Lower lobe of right lung (tissue), 2 donors: ENCODE measurements at regions not wholly inside any gene's neighbourhood (a gene's known extent, or its start where the extent isn't known, plus 50 kb on each side); places are given as distances from the start of the nearest gene placed in this dataset.

Experiments
- ATAC-seq, 2 donors: fragments of 200-7000 bp; cut with Tn5 transposase; one replicate each; pipeline ENCODE4 v1.9.1; 2020 to 2022; ENCODE audit warnings: mild to moderate bottlenecking in 2 of 2, moderate library complexity in 2 of 2
- DNase-seq: peaks from one replicate; pipeline ENCODE4 v3.0.0-alpha.2; 2020
- H3K27ac ChIP-seq: fragments of 200-600 bp; one replicate; pipeline ENCODE4 v1.8.0; 2022
- H3K27me3 ChIP-seq: fragments of 200-600 bp; one replicate; pipeline ENCODE4 v1.8.0; 2022; ENCODE audit warnings: low read depth
- H3K36me3 ChIP-seq: fragments of 200-600 bp; one replicate; pipeline ENCODE4 v1.8.0; 2022; ENCODE audit warnings: mild to moderate bottlenecking
- H3K4me1 ChIP-seq: fragments of 200-600 bp; one replicate; pipeline ENCODE4 v1.8.0; 2022
- H3K4me3 ChIP-seq: fragments of 200-600 bp; one replicate; pipeline ENCODE4 v1.8.0; 2022; ENCODE audit warnings: mild to moderate bottlenecking
- H3K9me3 ChIP-seq: fragments of 200-600 bp; one replicate; pipeline ENCODE4 v1.8.0; 2022
- CTCF ChIP-seq: fragments of 200-600 bp; IDR thresholded peaks from one replicate; pipeline ENCODE4 v1.8.0; 2022; ENCODE audit warnings: antibody characterized with exemption, mild to moderate bottlenecking
- intact Hi-C: fragments of 100-400 bp; cut with DNase I; formaldehyde crosslinking; loops from one replicate; pipeline ENCODE4 v1.11.0; 2022
- donor health status: DM: no; HTN: yes; CAD: no; lungs with severe emphysema.

DNA sequence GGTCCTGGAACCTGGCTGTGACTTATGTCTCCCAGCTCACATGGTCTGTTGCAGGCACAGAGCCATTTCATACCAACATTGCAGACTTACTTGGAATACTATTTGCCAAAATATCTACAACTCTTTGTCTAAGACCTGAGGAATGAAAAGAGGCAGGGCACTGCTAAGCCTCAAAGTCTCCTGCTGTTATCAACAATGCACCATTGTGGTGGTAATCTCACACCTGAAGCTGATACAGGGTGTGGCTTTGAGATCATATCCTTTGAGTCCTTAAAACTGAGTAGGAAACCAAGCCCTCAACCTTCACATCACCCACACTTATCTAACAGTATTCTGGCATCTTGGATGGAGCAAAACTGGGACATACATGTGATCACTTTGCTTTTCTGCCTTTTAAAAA, 782.0 kb downstream of the EPHA3 start:
- intact Hi-C loops: no loop called here
- no peak for ATAC-seq

DNA sequence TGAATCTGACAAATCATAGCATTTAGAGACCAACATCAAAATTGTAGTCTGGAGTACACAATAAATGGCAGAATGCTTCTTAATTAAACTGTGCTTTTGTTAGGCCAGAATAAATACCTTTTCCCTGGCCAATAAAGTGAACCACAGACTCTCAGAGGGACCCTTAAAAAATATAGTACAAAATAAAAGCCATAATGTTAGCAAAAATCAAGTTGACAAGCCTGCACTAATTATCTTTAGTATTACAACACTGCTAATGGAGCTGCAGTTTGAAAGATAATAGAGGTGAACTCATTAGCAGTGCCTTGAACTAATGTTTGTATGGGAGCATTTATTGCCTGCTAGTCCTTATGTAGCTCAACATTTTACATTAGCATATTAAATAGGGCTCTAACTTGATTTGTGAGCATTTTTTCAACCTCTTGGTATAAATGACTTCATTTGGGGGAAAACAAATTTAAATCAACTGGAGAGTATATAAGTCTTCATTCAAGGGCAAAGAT, 801.3 kb downstream of the EPHA3 start:
- no peak for ATAC-seq
- Histone ChIP-seq H3K4me3 (no peak overlapping the region), H3K27ac (no peak overlapping the region)

More for the DNA sequence above, 782.0 kb downstream of the EPHA3 start:
- H3K27me3 ChIP-seq: no peaks in the 10 kb centered on the region
- H3K4me3 ChIP-seq: no peak overlapping the region
- H3K27ac ChIP-seq: no peak overlapping the region
- TF ChIP-seq CTCF: no peak
- H3K36me3 ChIP-seq: no peaks in the 10 kb centered on the region
- DNase-seq: no peak
- no peaks in the 10 kb centered on the region for H3K4me1 ChIP-seq
- H3K9me3 ChIP-seq: no peaks in the 10 kb centered on the region

DNA sequence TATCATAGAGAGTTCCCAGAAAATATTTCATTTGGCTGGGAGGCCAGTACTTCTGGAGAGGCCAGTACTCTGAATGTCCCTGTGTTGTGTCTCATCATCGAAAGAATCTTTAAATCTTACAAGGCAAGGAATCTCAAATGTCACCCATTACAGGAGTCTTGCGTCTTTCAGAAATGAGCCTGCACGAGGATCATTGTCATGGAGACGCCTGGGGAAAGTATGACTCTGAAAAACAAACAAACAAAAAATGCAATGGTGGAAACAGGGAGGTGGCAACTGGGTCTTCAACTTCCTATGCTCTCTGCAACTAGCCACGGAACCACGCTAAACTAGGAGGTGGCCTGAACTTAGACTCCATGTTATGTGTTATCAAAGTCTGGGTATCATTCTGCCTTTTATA, 804.6 kb downstream of the EPHA3 start:
- no peak for ATAC-seq

More for the DNA sequence above, 801.3 kb downstream of the EPHA3 start:
- H3K36me3 ChIP-seq: no peaks in the 10 kb centered on the region
- no peaks in the 10 kb centered on the region for H3K9me3 ChIP-seq
- intact Hi-C loops: no loop called here
- no peak for TF ChIP-seq CTCF
- no peak for DNase-seq
- no peaks in the 10 kb centered on the region for H3K4me1 ChIP-seq
- no peaks in the 10 kb centered on the region for H3K27me3 ChIP-seq

GRCh38 chr3:89923921-89924610, 816.6 kb downstream of the EPHA3 start:
- H3K27me3 ChIP-seq: no peaks in the 10 kb centered on the region
- H3K27ac ChIP-seq: no peak overlapping the region
- H3K4me3 ChIP-seq: no peak overlapping the region
- TF ChIP-seq CTCF: no peak
- H3K36me3 ChIP-seq: no peaks in the 10 kb centered on the region
- no peaks in the 10 kb centered on the region for H3K9me3 ChIP-seq
- ATAC-seq (no peak), DNase-seq (no peak)
- no peaks in the 10 kb centered on the region for H3K4me1 ChIP-seq
- intact Hi-C loops: no loop called here

More for the DNA sequence above, 804.6 kb downstream of the EPHA3 start:
- DNase-seq: no peak
- intact Hi-C loops: no loop called here
- Histone ChIP-seq H3K36me3 (no peaks in the 10 kb centered on the region), H3K9me3 (no peaks in the 10 kb centered on the region), H3K4me3 (no peak overlapping the region), H3K27ac (no peak overlapping the region), H3K4me1 (no peaks in the 10 kb centered on the region), H3K27me3 (no peaks in the 10 kb centered on the region)
- no peak for TF ChIP-seq CTCF

DNA sequence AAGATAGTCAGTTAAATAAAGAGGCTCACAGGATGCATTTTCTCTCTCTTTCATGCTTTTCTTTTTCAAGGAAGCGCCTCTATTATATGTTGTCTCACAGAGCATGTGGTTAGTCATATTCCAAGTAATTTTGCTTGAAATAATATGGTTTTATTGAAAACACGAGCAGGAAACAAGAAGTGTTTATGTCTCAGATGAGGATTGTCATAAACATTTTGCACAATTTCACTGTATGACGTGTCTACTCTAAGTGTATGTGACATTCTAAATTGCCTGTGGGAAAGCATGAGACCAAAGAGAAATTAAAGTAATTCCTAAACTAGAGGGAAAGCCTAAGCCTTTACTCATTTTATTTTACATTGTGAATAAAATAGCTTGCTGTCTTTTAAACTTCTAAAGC, 818.6 kb downstream of the EPHA3 start:
- Histone ChIP-seq H3K4me3 (no peak overlapping the region), H3K27ac (no peak overlapping the region), H3K9me3 (no peaks in the 10 kb centered on the region), H3K36me3 (no peaks in the 10 kb centered on the region), H3K4me1 (no peaks in the 10 kb centered on the region), H3K27me3 (no peaks in the 10 kb centered on the region)
- DNase-seq (no peak), ATAC-seq (no peak)
- intact Hi-C loops: no loop called here
- TF ChIP-seq CTCF: no peak
